ENCODE measurements at regions not wholly inside any gene's neighbourhood (a gene's known extent, or its start where the extent isn't known, plus 50 kb on each side); places are given as distances from the start of the nearest gene placed in this dataset.

- H3K36me3 ChIP-seq (ENCODE audit: control insufficient read depth, insufficient read depth, low read length), result no peaks in the 10 kb centered on the region
- no peak overlapping the region for H3K4me3 ChIP-seq (ENCODE audit: low read depth, low read length)
- TF ChIP-seq CTCF (IDR thresholded peaks at IDR 0.05; ENCODE audit: insufficient read depth, low read length, severe bottlenecking), result no peak
- DNase-seq (ENCODE audit: low read depth) (no peak), FAIRE-seq (no peak)
- H3K27me3 ChIP-seq (ENCODE audit: control insufficient read depth, insufficient read depth, low read length), result no peaks in the 10 kb centered on the region
These were observed 244.3 kb downstream of the ACTR3 start for GRCh38 chr2:114134146-114134545.

- no peaks in the 10 kb centered on the region for H3K27me3 ChIP-seq (ENCODE audit: control insufficient read depth, insufficient read depth, low read length)
- no peaks in the 10 kb centered on the region for H3K36me3 ChIP-seq (ENCODE audit: control insufficient read depth, insufficient read depth, low read length)
- no peak overlapping the region for H3K4me3 ChIP-seq (ENCODE audit: low read depth, low read length)
- FAIRE-seq (no peak), DNase-seq (ENCODE audit: low read depth) (no peak)
- no peak for TF ChIP-seq CTCF (IDR thresholded peaks at IDR 0.05; ENCODE audit: insufficient read depth, low read length, severe bottlenecking)
These were observed 249.7 kb downstream of the ACTR3 start for GRCh38 chr2:114139542-114139941.

- no peak for TF ChIP-seq CTCF (IDR thresholded peaks at IDR 0.05; ENCODE audit: insufficient read depth, low read length, severe bottlenecking)
- DNase-seq (ENCODE audit: low read depth), result no peak
- FAIRE-seq, result no peak
- H3K27me3 ChIP-seq (ENCODE audit: control insufficient read depth, insufficient read depth, low read length), result no peaks in the 10 kb centered on the region
- no peaks in the 10 kb centered on the region for H3K36me3 ChIP-seq (ENCODE audit: control insufficient read depth, insufficient read depth, low read length)
- no peak overlapping the region for H3K4me3 ChIP-seq (ENCODE audit: low read depth, low read length)
These were observed 266.6 kb downstream of the ACTR3 start for GRCh38 chr2:114156366-114157056.

GRCh38 chr2:114157057-114157385, 267.1 kb downstream of the ACTR3 start:
- Histone ChIP-seq H3K4me3 (ENCODE audit: low read depth, low read length) (no peak overlapping the region), H3K27me3 (ENCODE audit: control insufficient read depth, insufficient read depth, low read length) (no peaks in the 10 kb centered on the region), H3K36me3 (ENCODE audit: control insufficient read depth, insufficient read depth, low read length) (no peaks in the 10 kb centered on the region)
- DNase-seq (ENCODE audit: low read depth) (no peak), FAIRE-seq (no peak)
- no peak for TF ChIP-seq CTCF (IDR thresholded peaks at IDR 0.05; ENCODE audit: insufficient read depth, low read length, severe bottlenecking)

GRCh38 chr2:114160263-114160981, 270.5 kb downstream of the ACTR3 start:
- FAIRE-seq (no peak), DNase-seq (ENCODE audit: low read depth) (no peak)
- no peaks in the 10 kb centered on the region for H3K36me3 ChIP-seq (ENCODE audit: control insufficient read depth, insufficient read depth, low read length)
- no peaks in the 10 kb centered on the region for H3K27me3 ChIP-seq (ENCODE audit: control insufficient read depth, insufficient read depth, low read length)
- no peak for TF ChIP-seq CTCF (IDR thresholded peaks at IDR 0.05; ENCODE audit: insufficient read depth, low read length, severe bottlenecking)
- H3K4me3 ChIP-seq (ENCODE audit: low read depth, low read length), result no peak overlapping the region

Measured in bronchial epithelial cell (primary cell).